Activated naive CD4-positive, alpha-beta T cell treated with anti-CD3 and anti-CD28 coated beads for 36 hours (primary cell): ENCODE measurements at regions not wholly inside any gene's neighbourhood (a gene's known extent, or its start where the extent isn't known, plus 50 kb on each side); places are given as distances from the start of the nearest gene placed in this dataset.

ENCODE experiments used
- CTCF ChIA-PET: fragments of 350-600 bp; sonication (Branson Sonifier 250); formaldehyde crosslinking; loops from one replicate; lab custom pipeline; 2021; ENCODE audit warnings: antibody characterized with exemption; lab: Charles Lee
- DNase-seq: peaks from one replicate; pipeline ENCODE4 v3.0.0-alpha.2; 2020
- H3K27ac Mint-ChIP-seq: one replicate; pipeline ENCODE4 v1.8.0; 2021; ENCODE audit warnings: mild to moderate bottlenecking, mixed read lengths
- H3K27me3 Mint-ChIP-seq: one replicate; pipeline ENCODE4 v1.8.0; 2021; ENCODE audit warnings: low read depth, mixed read lengths
- H3K36me3 Mint-ChIP-seq: one replicate; pipeline ENCODE4 v1.8.0; 2021; ENCODE audit warnings: low read depth, mixed read lengths
- H3K4me1 Mint-ChIP-seq: one replicate; pipeline ENCODE4 v1.8.0; 2021; ENCODE audit warnings: low read depth, mixed read lengths
- H3K4me3 Mint-ChIP-seq: one replicate; pipeline ENCODE4 v1.8.0; 2021; ENCODE audit warnings: mild to moderate bottlenecking, moderate library complexity, mixed read lengths
- H3K9me3 Mint-ChIP-seq: one replicate; pipeline ENCODE4 v1.8.0; 2021; ENCODE audit warnings: mixed read lengths
- intact Hi-C: fragments of 100-400 bp; cut with micrococcal nuclease; formaldehyde crosslinking; loops from one replicate; pipeline ENCODE4 v1.15.1; 2023

DNA sequence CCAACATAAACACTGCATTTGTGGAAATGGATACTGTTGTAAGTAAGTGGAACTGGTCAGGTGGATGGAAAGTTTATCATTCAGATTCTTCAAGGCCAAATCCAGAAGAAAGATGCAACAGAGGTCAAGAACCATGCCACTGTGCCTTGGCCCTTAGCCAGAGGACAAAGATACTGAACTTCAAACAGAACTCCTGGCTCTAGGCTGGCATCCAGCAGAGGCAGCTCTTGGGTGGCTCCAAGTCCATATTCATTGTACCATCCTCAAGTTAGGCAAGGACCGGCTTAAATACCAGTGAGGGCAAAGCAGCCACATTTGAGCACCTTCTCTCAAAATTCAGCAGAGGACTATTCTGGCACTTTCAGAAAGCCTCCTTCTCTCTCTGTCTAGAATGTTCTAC, 53.2 kb downstream of the DNAAF9 start:
- intact Hi-C loops: no loop called here
- no peak overlapping the region for H3K4me3 Mint-ChIP-seq
- CTCF ChIA-PET: no interaction called here
- no peak for DNase-seq
- no peaks in the 10 kb centered on the region for H3K4me1 Mint-ChIP-seq
- H3K27me3 Mint-ChIP-seq: no peaks in the 10 kb centered on the region
- H3K27ac Mint-ChIP-seq: no peak overlapping the region
- H3K36me3 Mint-ChIP-seq: no peaks in the 10 kb centered on the region
- no peaks in the 10 kb centered on the region for H3K9me3 Mint-ChIP-seq

DNA sequence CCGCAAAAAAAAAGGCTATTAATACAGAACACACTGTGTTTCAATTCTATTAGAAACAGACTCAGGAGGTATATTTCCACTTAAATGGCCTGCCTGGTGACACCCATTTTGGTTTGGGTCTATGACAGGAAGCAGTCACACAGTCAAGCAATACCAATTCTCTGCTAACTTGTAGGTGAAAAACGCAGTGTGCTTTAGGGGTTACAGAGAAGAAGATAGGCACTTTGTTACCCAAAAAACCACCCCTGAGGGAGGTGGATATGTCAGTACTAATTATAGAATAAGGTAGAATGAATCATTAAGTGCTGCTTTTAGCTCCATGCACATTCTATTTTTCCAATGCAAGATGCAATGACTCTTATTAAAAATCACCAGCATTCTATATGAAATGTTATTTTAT, 53.8 kb downstream of the DNAAF9 start:
- Mint-ChIP-seq H3K4me3 (no peak overlapping the region), H3K27me3 (no peaks in the 10 kb centered on the region), H3K36me3 (no peaks in the 10 kb centered on the region), H3K4me1 (no peaks in the 10 kb centered on the region), H3K27ac (no peak overlapping the region), H3K9me3 (no peaks in the 10 kb centered on the region)
- intact Hi-C loops: no loop called here
- DNase-seq: no peak
- CTCF ChIA-PET: no interaction called here

DNA sequence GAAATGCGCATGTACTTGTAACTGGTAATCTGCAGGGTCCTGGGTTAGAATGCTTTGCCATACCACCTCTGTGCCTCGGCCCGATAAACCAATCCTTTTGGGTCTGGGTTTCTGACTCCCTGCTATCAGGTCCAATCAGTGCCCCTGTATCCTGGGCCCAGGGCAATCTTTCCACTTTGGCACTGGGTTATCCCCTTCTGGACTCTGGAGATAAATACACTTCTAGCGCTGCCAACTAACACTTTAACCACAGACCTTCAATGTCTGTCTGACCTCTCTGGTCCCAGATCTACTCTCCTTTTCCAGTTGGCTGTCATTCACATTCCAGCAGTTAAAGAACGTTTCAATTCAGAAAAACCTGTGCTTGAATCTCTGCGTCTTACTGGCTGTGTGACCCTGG, 55.3 kb downstream of the DNAAF9 start:
- H3K27ac Mint-ChIP-seq: no peak overlapping the region
- no peaks in the 10 kb centered on the region for H3K9me3 Mint-ChIP-seq
- H3K36me3 Mint-ChIP-seq: no peaks in the 10 kb centered on the region
- CTCF ChIA-PET: no interaction called here
- no peak for DNase-seq
- no peak overlapping the region for H3K4me3 Mint-ChIP-seq
- no peaks in the 10 kb centered on the region for H3K4me1 Mint-ChIP-seq
- intact Hi-C loops: no loop called here
- H3K27me3 Mint-ChIP-seq: no peaks in the 10 kb centered on the region

DNA sequence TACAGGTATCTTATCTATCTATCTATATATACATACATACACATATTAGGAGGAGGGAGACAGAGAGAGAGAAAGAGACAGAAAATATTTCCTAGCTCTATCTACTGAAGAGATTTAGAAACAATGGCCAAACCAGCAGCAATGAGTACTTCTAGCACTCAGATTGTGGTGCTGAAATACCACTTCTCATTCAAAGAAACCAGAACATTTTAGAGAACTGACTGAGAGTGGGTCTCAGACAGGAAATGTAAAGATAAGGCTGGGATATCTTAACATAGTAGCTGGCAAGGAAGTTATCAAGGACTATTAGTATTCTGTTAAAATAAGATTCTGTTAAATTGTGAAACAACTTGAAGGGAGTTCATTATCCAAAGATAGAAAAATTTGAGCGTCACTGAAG, 57.0 kb downstream of the DNAAF9 start:
- DNase-seq: no peak
- no peak overlapping the region for H3K4me3 Mint-ChIP-seq
- no peaks in the 10 kb centered on the region for H3K27me3 Mint-ChIP-seq
- H3K4me1 Mint-ChIP-seq: no peaks in the 10 kb centered on the region
- no peak overlapping the region for H3K27ac Mint-ChIP-seq
- H3K9me3 Mint-ChIP-seq: no peaks in the 10 kb centered on the region
- intact Hi-C loops: no loop called here
- CTCF ChIA-PET: no interaction called here
- H3K36me3 Mint-ChIP-seq: no peaks in the 10 kb centered on the region

DNA sequence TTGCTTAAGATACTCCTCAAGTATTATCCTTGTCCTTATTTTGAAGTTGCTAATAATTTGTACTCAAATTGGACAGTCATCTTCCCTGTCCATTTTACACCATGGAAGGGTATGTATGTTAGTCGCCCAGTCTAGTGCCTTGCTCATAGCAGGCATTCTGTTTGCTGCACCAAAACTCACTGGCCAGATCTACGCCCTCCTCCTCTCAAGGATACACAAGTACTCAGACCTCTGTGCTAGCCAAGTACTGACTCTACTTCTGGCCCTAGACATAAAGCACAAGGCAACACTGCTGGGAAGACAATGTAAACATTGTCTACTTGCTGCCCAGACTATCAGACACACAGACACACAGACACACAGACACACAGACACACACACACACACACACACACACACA, 57.7 kb downstream of the DNAAF9 start:
- intact Hi-C loops: no loop called here
- DNase-seq: no peak
- Mint-ChIP-seq H3K9me3 (no peaks in the 10 kb centered on the region), H3K36me3 (no peaks in the 10 kb centered on the region), H3K27ac (no peak overlapping the region), H3K27me3 (no peaks in the 10 kb centered on the region), H3K4me3 (no peak overlapping the region), H3K4me1 (no peaks in the 10 kb centered on the region)
- CTCF ChIA-PET: no interaction called here

DNA sequence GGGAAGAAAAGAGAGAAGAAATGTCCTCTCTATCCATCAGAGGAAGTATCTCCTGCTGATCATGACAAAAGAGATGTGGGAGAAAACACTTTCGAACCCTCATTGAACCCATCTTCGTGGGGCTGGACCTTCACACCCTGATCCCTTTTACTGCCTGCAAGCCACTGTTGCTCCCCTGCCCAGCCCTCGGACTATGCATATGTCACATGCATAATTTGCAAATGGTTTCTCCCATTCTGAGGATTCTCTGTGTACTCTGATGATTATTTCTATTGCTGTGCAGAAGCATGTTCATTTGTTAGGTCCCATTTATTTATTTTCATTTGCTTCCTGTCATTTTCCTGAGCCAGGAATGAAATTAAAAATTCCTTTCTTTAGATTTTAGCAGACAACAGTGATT, 64.7 kb downstream of the DNAAF9 start:
- intact Hi-C loops: no loop called here
- no peaks in the 10 kb centered on the region for H3K36me3 Mint-ChIP-seq

DNA sequence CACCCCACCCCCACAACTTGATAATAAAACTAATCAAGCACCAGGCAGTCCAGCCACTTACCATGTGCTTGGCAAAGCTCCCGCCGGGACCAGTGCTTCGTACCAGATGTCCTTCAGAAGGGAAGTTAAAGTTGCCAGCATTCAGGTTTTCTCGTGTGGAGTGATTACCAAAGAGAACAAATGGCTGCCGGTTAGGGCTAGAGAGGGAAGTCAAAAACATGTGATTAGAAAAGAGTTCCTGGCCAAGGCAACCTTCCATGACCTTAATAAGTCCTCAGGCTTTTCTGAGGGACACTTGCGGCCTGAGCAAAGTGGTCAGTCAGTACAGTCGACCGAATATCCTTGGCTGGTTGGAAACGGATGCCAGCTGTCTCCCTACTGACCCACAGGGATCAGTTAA, 67.0 kb downstream of the DNAAF9 start:
- H3K36me3 Mint-ChIP-seq: no peaks in the 10 kb centered on the region
- CTCF ChIA-PET: no interaction called here
- no peaks in the 10 kb centered on the region for H3K27me3 Mint-ChIP-seq
- DNase-seq: no peak
- H3K4me3 Mint-ChIP-seq: no peak overlapping the region
- no peak overlapping the region for H3K27ac Mint-ChIP-seq
- intact Hi-C loops: no loop called here
- H3K4me1 Mint-ChIP-seq: no peaks in the 10 kb centered on the region
- H3K9me3 Mint-ChIP-seq: no peaks in the 10 kb centered on the region

More for the DNA sequence above, 64.7 kb downstream of the DNAAF9 start:
- Mint-ChIP-seq H3K27me3 (no peaks in the 10 kb centered on the region), H3K9me3 (no peaks in the 10 kb centered on the region), H3K4me3 (no peak overlapping the region), H3K4me1 (no peaks in the 10 kb centered on the region), H3K27ac (no peak overlapping the region)
- no peak for DNase-seq
- CTCF ChIA-PET: no interaction called here

DNA sequence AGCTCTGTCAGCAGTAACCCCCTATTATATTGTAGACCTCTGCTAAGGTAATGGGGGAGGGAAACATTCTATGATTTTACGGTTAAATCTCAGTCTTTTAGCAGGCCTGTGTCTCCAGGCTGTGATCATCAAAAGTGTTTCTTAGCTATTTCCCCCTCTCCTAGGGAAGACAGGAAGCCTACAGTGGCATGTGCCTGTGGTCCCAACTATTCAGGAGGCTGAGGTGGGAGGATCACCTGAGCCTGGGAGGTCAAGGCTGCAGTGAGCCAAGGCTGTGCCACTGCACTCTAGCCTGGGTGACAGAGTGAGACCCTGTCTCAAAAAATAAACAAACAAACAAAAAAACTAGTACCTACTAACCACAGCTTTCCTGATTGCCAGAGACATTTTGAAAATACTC, 67.9 kb downstream of the DNAAF9 start:
- H3K4me3 Mint-ChIP-seq: no peak overlapping the region
- no peak for DNase-seq
- no peaks in the 10 kb centered on the region for H3K27me3 Mint-ChIP-seq
- H3K4me1 Mint-ChIP-seq: no peaks in the 10 kb centered on the region
- intact Hi-C loops: no loop called here
- no peaks in the 10 kb centered on the region for H3K9me3 Mint-ChIP-seq
- no peaks in the 10 kb centered on the region for H3K36me3 Mint-ChIP-seq
- CTCF ChIA-PET: interaction anchor here (1.0 kb wide), 1 partner anchor 17 kb away, joined by 3 read pairs; no protein-coding TSS in a partner anchor
- H3K27ac Mint-ChIP-seq: no peak overlapping the region

DNA sequence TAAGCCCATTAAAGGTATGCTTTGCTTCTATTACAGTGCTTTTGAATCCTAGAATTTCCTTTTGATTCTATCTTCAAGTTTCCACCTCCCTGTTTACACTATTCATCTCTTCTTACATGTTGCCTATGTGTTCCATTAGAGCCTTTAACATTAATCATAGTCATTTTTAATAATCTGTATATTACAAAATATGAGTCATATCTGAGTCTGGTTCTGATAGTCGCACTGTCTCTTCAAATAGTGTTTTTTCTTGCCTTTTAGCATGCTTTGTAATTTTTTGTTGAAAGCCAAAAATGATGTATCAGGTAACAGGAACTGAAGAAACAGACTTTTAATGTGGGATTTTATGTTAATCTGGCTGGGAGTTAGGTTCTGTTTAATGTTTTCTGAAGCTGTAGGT, 68.4 kb downstream of the DNAAF9 start:
- no peak for DNase-seq

DNA sequence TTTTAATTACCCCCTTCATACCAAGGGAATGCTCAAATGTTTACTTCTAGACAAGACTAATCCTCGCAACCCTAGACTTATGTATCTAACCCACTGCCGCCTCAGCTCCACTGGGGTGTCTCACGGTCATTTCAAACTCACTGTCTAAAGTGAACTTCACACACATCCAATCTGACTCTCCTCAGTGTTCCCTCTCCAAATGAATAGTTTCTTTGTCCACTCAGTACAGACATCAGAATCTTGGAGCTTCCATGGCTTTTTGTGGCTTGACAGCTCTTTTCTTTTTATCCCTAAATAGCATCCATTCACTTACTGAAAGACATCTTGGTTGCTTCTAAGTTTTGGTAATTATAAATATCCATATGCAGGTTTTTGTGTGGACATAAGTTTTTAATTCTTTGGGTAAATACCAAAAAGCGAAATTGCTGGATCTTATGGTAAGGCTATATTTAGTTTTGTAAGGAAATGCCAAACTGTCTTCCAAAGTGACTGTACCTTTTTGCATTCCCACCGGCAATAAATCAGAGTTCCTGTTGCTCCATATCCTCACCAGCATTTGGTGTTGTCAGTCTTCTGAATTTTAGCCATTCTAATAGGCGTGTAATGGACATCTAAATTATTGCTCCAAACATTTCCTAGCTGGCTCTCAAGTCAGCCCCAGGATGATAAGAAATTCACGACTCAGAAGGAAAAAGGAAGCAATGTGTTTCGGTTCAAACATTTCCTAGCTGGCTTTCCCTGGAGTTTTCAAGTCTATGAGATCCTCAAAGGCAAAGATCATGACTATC, 73.1 kb downstream of the DNAAF9 start:
- H3K27ac Mint-ChIP-seq: no peak overlapping the region
- no peaks in the 10 kb centered on the region for H3K9me3 Mint-ChIP-seq
- no peaks in the 10 kb centered on the region for H3K4me1 Mint-ChIP-seq
- DNase-seq: no peak
- intact Hi-C loops: no loop called here
- no peaks in the 10 kb centered on the region for H3K27me3 Mint-ChIP-seq
- CTCF ChIA-PET: interaction anchor here (0.5 kb wide), 1 partner anchor 15 kb away, joined by 4 read pairs; no protein-coding TSS in a partner anchor
- no peak overlapping the region for H3K4me3 Mint-ChIP-seq
- H3K36me3 Mint-ChIP-seq: no peaks in the 10 kb centered on the region

More for the DNA sequence above, 68.4 kb downstream of the DNAAF9 start:
- Mint-ChIP-seq H3K27ac (no peak overlapping the region), H3K27me3 (no peaks in the 10 kb centered on the region), H3K4me1 (no peaks in the 10 kb centered on the region), H3K36me3 (no peaks in the 10 kb centered on the region), H3K4me3 (no peak overlapping the region), H3K9me3 (no peaks in the 10 kb centered on the region)
- CTCF ChIA-PET: interaction anchor here (1.0 kb wide), 1 partner anchor 18 kb away, joined by 3 read pairs; no protein-coding TSS in a partner anchor
- intact Hi-C loops: no loop called here

DNA sequence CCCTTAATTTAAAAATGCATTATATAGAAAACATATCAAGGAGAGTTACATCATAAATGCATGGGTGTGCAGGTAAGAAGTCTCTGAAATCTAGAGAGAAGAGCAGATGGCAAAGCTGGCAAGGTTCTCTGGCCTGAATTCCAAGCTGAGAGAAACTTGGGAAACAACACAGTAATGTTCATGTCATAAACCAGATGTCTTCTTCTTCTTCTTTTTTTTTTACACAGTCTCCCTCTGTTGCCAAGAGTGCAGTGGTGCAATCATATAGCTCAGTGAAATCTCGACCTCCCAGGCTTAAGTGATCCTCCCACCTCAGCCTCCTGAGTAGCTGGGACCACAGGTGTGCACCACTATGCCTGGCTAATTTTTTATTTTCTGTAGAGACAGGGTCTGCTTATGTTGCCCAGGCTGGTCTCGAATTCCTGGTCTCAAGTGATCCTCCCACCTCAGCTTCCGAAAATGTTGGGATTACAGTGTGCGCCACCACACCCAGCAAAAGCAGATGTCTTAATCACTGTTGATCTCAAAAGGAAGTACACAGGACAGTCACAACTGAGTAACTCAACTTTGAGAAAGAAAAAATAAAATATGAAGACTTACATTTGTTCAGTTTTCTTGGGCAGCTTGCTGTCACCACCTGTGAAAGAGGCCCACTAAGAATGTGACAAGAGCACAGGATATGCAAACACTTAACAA, 77.3 kb downstream of the DNAAF9 start:
- CTCF ChIA-PET: interaction anchor here (1.2 kb wide), 1 partner anchor 111 kb away, joined by 3 read pairs; no protein-coding TSS in a partner anchor
- no peak overlapping the region for H3K27ac Mint-ChIP-seq
- intact Hi-C loops: no loop called here
- H3K36me3 Mint-ChIP-seq: no peaks in the 10 kb centered on the region
- H3K4me3 Mint-ChIP-seq: no peak overlapping the region
- H3K27me3 Mint-ChIP-seq: no peaks in the 10 kb centered on the region
- H3K9me3 Mint-ChIP-seq: no peaks in the 10 kb centered on the region
- no peak for DNase-seq
- peaks cover 5% of the 10 kb centered on the region for H3K4me1 Mint-ChIP-seq

DNA sequence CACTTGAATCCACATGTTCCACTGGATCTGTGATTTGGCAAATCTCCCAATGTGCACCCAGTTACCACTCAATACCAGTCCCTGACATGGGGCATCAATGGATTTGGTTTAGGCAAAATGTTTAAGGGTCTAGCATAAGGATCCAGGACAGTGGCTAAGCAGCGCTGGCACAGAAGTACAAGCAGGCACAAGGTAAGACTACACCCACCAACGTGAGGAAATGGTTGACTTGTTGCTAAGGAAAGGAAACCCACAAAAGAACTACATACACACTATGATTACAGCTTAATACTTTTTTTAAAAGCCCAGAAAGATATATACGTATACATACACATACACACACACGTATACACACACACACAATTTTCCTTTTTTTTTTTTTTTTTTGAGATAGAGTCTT, 79.0 kb downstream of the DNAAF9 start:
- intact Hi-C loops: no loop called here
- Mint-ChIP-seq H3K4me3 (no peak overlapping the region), H3K36me3 (no peaks in the 10 kb centered on the region), H3K4me1 (peaks cover 5% of the 10 kb centered on the region), H3K27me3 (no peaks in the 10 kb centered on the region), H3K9me3 (no peaks in the 10 kb centered on the region), H3K27ac (no peak overlapping the region)
- DNase-seq: no peak
- CTCF ChIA-PET: interaction anchor here (1.0 kb wide), 2 partner anchors 12 to 235 kb away, joined by 3 to 5 read pairs; no protein-coding TSS in a partner anchor
